Prostate gland (tissue), 2 donors: ENCODE measurements at regions not wholly inside any gene's neighbourhood (a gene's known extent, or its start where the extent isn't known, plus 50 kb on each side); places are given as distances from the start of the nearest gene placed in this dataset.

Experiments used
- POLR2A ChIP-seq: fragments of 450-650 bp; IDR thresholded peaks from one replicate; pipeline ENCODE4 v1.6.1; 2016; ENCODE audit warnings: antibody characterized with exemption, mild to moderate bottlenecking
- POLR2AphosphoS5 ChIP-seq: sonication (generic); formaldehyde crosslinking; IDR thresholded peaks from one replicate; pipeline ENCODE4 v1.6.1; 2017; ENCODE audit warnings: antibody characterized with exemption
- TF ChIP-seq, protein P1 (sequence below), 4 experiments: fragments of 200-600 bp in 2 of 4; fragments of 450-650 bp in 2 of 4; sonication (generic) in 2 of 4; IDR thresholded peaks; 1 replicate in 3 of 4; 2 replicates in 1 of 4; pipeline ENCODE4 v1.5.1; 2016 to 2019; ENCODE audit warnings: antibody characterized with exemption in 4 of 4, mild to moderate bottlenecking in 2 of 4, moderate library complexity in 2 of 4

DNA sequence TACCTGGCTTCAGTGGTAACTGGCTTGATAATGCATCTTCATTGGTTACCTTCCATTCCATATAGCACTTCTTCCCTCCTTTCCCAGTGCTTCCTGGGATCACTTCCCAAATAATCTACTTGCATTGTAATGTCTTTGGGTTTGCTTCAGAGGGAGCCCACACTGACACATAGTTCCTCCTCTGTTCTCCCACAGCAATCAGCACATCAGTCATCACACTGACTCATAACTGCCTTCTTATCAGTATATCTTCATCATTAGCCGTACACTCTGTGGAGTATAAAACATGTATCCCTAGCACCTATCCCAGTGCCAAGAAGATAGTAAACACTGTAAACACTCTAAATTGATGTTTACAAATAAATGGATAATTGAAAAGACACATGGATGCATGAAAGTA is 91.4 kb upstream of the SCN10A start:
- TF ChIP-seq, protein P1, sequence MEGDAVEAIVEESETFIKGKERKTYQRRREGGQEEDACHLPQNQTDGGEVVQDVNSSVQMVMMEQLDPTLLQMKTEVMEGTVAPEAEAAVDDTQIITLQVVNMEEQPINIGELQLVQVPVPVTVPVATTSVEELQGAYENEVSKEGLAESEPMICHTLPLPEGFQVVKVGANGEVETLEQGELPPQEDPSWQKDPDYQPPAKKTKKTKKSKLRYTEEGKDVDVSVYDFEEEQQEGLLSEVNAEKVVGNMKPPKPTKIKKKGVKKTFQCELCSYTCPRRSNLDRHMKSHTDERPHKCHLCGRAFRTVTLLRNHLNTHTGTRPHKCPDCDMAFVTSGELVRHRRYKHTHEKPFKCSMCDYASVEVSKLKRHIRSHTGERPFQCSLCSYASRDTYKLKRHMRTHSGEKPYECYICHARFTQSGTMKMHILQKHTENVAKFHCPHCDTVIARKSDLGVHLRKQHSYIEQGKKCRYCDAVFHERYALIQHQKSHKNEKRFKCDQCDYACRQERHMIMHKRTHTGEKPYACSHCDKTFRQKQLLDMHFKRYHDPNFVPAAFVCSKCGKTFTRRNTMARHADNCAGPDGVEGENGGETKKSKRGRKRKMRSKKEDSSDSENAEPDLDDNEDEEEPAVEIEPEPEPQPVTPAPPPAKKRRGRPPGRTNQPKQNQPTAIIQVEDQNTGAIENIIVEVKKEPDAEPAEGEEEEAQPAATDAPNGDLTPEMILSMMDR (IDR thresholded peaks at IDR 0.05), result no peak
- TF ChIP-seq POLR2A (no peak), POLR2AphosphoS5 (no peak)
